C4-2B (cell line): ENCODE measurements at regions not wholly inside any gene's neighbourhood (a gene's known extent, or its start where the extent isn't known, plus 50 kb on each side); places are given as distances from the start of the nearest gene placed in this dataset.
"Not testable (repeated sequence)": the region's sequence is repeated elsewhere in the genome, so short reads cannot be mapped to it uniquely, and the experiment has no call there.

Source experiments
- H3K27ac ChIP-seq: fragments of 450-650 bp; 2 replicates; pipeline ENCODE4 v1.5.1; 2017
- CTCF ChIP-seq: fragments of 450-650 bp; conservative IDR thresholded peaks from 2 replicates; pipeline ENCODE4 v1.5.1; 2017; ENCODE audit warnings: mild to moderate bottlenecking
- ZFX ChIP-seq: fragments of 450-650 bp; IDR thresholded peaks from 2 replicates; pipeline ENCODE4 v1.6.1; 2017

GRCh38 chrX:127187095-127187494 is 367.6 kb downstream of the PRR32 start:
- TF ChIP-seq ZFX = no peak
- TF ChIP-seq CTCF = no peak

GRCh38 chrX:127190381-127190780 is 370.9 kb downstream of the PRR32 start:
- no peak overlapping the region for H3K27ac ChIP-seq
- TF ChIP-seq CTCF (no peak), ZFX (no peak)

More at GRCh38 chrX:127187095-127187494, 367.6 kb downstream of the PRR32 start:
- H3K27ac ChIP-seq = no peak overlapping the region

- TF ChIP-seq CTCF (no peak), ZFX (no peak)
- no peak overlapping the region for H3K27ac ChIP-seq
Measured at GRCh38 chrX:127207326-127207725, 387.8 kb downstream of the PRR32 start.

GRCh38 chrX:127221821-127222220 is 402.3 kb downstream of the PRR32 start:
- H3K27ac ChIP-seq = not testable (repeated sequence)

GRCh38 chrX:127243654-127244053 is 424.1 kb downstream of the PRR32 start:
- no peak for TF ChIP-seq ZFX
- no peak for TF ChIP-seq CTCF
- no peak overlapping the region for H3K27ac ChIP-seq

GRCh38 chrX:127259742-127260141 is 440.2 kb downstream of the PRR32 start:
- TF ChIP-seq CTCF = no peak
- no peak for TF ChIP-seq ZFX
- no peak overlapping the region for H3K27ac ChIP-seq

- H3K27ac ChIP-seq = no peak overlapping the region
- no peak for TF ChIP-seq CTCF
Measured at GRCh38 chrX:127276326-127276725, 456.8 kb downstream of the PRR32 start.

GRCh38 chrX:127300511-127300910 is 481.0 kb downstream of the PRR32 start:
- no peak overlapping the region for H3K27ac ChIP-seq
- TF ChIP-seq CTCF = no peak
- no peak for TF ChIP-seq ZFX
